IPS-15b (cell line): ENCODE measurements at regions not wholly inside any gene's neighbourhood (a gene's known extent, or its start where the extent isn't known, plus 50 kb on each side); places are given as distances from the start of the nearest gene placed in this dataset.

Experiments used
- H3K27me3 ChIP-seq: one replicate; pipeline ENCODE4 v1.6.1; 2013; ENCODE audit warnings: low read length; ENCODE audit not compliant: control insufficient read depth, insufficient read depth
- H3K36me3 ChIP-seq: one replicate; pipeline ENCODE4 v1.6.1; 2013; ENCODE audit warnings: low read length; ENCODE audit not compliant: control insufficient read depth, insufficient read depth
- H3K4me1 ChIP-seq: one replicate; pipeline ENCODE4 v1.6.1; 2013; ENCODE audit warnings: mild to moderate bottlenecking, low read length; ENCODE audit not compliant: control insufficient read depth, insufficient read depth
- H3K4me3 ChIP-seq: one replicate; pipeline ENCODE4 v1.5.1; 2013; ENCODE audit warnings: low read depth, low read length
- H3K9ac ChIP-seq: one replicate; pipeline ENCODE4 v1.6.1; 2013; ENCODE audit warnings: low read depth, mild to moderate bottlenecking, low read length
- H3K9me3 ChIP-seq: one replicate; pipeline ENCODE4 v1.6.1; 2013; ENCODE audit warnings: mild to moderate bottlenecking, low read length; ENCODE audit not compliant: control insufficient read depth, insufficient read depth

DNA sequence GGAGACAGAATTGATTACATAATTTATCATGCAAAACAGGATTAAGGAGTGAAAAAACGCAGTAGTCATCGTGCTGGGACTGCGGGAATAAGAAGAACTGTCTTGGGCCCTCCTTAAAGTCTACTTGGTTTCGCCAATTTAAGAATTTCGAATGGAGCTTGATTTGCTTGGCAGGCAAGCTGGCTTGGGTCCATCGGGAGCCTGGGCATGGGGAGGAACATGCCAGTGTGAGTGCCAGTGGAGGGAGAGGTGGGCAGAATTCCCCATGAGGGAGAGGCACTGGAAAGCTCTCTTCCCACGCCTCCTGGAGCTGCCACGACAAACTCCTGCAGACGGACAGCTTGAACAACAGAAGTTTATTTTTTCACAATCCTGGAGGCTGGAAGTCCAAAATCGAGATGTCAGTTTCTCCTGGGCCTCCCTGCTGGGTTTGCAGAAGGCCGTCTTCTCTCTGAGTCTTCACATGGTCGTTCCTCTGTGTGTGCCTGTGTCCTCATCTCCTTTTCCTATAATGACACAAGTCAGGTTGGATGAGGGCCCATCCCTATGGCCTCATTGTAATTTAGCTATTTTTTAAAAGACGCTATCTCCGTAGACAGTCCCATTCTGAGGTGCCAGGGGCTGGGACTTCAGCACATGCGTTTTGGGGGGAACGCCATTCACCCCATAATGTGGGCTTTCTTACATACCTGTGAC lies 528.7 kb upstream of the DPP6 start:
- Histone ChIP-seq H3K4me1 (no peaks in the 10 kb centered on the region), H3K4me3 (no peak overlapping the region), H3K9me3 (peaks cover 5% of the 10 kb centered on the region), H3K36me3 (no peaks in the 10 kb centered on the region), H3K9ac (no peak overlapping the region), H3K27me3 (no peaks in the 10 kb centered on the region)

DNA sequence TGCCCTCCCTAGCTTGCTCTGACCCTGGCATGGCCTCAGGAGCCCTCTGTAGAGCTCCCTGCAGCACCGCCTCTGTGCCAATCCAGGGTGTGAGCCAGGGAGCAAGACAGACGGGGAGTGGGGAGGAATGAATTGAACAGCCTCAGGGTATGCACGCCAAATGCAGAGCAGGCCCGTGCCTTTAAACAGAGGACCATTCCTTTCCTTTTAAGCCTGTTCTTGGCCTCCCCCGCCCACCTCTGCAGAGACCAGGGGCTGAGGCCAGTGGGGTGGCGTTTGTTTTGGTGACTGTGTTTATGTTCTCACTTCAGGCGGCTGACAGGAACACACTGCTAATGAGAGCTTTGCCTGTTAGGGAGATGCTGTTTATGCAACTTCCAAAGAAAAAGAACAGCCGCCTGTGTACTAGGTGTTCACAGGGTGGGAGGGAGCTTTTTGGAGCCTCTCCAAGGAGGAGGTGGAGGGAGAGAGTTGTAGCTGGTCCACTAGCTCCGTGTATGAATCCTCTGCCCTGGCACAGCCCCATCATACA lies 528.1 kb upstream of the DPP6 start:
- Histone ChIP-seq H3K36me3 (no peaks in the 10 kb centered on the region), H3K9ac (no peak overlapping the region), H3K4me1 (no peaks in the 10 kb centered on the region), H3K27me3 (no peaks in the 10 kb centered on the region), H3K4me3 (no peak overlapping the region), H3K9me3 (peaks cover 5% of the 10 kb centered on the region)

DNA sequence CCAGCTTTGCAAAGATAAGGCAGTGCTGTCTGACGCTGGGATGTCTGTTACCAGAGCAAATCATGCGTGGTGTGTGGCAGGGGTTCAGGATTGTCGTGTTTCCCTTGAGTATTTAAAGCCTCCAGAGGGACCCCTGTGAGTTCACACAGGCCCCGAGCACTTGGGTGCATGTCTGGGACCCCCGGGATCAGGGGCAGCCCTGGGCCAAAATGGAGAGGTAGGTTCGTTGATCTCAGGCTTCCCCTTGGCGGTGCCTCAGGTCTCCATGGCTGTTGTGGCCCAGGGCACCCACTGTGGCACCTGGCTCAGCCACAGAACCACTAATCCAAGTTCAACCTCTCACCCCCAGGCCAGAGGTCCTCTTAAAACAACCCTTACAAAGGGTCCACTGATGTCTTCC lies 523.1 kb upstream of the DPP6 start:
- peaks cover 9% of the 10 kb centered on the region for H3K9me3 ChIP-seq
- no peak overlapping the region for H3K9ac ChIP-seq
- H3K4me3 ChIP-seq, result no peak overlapping the region
- H3K4me1 ChIP-seq, result no peaks in the 10 kb centered on the region
- H3K36me3 ChIP-seq, result no peaks in the 10 kb centered on the region
- H3K27me3 ChIP-seq, result no peaks in the 10 kb centered on the region

DNA sequence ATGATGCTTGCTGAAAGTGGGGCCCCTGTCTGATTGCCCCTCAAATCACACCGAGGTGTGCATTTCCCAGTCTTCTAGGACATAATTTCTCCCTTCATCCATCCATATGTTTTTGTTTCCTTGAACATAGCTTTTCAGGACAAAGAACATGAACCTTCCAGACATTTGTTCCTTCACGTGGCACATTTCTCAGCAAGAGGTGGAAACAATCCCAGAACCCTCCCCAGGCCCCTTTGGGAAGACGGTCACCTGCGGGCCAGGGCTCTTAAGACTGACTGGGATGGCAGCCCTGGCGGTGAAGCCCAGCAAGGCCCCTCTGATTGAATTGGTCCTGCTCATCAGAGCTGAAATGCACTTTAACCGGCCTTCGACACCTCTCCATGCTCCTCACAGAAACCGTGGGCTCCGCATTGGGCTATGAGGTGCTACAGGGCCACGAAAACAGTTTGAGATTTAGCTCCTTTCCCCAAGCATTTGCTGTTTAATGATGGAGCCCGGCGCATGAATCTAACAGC lies 522.5 kb upstream of the DPP6 start:
- Histone ChIP-seq H3K9me3 (peaks cover 9% of the 10 kb centered on the region), H3K36me3 (no peaks in the 10 kb centered on the region), H3K27me3 (no peaks in the 10 kb centered on the region), H3K4me3 (no peak overlapping the region), H3K9ac (no peak overlapping the region), H3K4me1 (no peaks in the 10 kb centered on the region)

DNA sequence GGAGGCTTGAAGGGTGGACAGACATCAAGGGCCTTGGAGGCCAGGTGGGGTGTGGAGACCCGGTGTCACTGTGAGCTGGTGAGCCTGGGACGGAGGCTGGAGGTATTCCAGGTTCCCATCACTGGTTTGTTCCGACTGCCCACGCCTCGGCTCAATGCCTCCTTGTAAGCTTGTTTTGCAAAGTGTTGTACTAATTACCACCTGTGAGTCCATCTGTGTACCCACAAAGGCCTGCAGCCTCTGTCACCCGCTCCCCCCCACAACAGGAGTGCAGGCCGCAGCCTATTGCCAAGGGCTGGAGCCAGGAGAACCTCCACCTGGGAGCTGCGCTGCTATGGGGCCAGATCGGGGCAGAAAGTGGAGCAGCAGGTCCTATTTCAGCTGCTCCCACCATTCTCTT lies 521.8 kb upstream of the DPP6 start:
- Histone ChIP-seq H3K4me1 (no peaks in the 10 kb centered on the region), H3K27me3 (no peaks in the 10 kb centered on the region), H3K36me3 (no peaks in the 10 kb centered on the region), H3K4me3 (no peak overlapping the region), H3K9ac (no peak overlapping the region), H3K9me3 (peaks cover 9% of the 10 kb centered on the region)

DNA sequence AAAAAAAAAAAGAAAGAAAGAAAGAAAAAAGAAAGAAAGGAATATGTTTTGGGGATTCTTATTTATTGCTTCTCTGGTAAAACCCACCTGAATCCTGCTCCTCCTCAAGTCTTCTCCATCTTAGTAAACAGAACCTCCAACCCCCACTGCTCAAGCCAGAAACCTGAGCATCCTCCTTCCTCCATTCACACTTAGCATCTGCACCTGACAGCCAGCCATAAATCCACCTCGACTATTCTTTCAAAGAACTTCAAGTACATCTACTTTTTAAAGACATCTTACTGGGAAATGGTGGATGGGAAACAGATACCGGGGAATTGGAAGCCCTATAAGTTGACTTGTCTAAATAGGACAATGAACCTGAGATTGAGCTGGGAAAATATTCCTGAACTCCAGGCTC lies 519.9 kb upstream of the DPP6 start:
- no peaks in the 10 kb centered on the region for H3K4me1 ChIP-seq
- H3K4me3 ChIP-seq, result no peak overlapping the region
- H3K9ac ChIP-seq, result no peak overlapping the region
- H3K27me3 ChIP-seq, result no peaks in the 10 kb centered on the region
- no peaks in the 10 kb centered on the region for H3K36me3 ChIP-seq
- H3K9me3 ChIP-seq, result peaks cover 9% of the 10 kb centered on the region

DNA sequence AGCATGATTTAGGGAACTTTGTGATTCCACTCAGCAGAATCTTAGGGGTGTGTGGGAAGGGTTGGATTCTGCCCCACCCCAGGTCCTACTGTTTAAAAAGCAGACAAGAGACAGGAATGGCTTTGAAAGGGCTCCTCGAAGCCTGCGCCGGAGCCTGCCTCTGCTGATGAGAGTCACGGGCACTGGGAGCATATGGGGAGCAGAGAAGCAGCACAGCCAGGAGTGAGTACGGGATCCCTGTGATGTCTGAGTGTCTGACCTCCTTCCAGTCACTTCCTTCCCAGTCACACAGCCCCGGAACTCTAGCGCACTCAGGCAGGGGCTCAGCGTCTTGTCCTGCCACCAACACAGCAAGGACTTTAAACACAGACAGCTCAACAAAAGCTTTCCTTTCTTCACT lies 514.9 kb upstream of the DPP6 start:
- no peaks in the 10 kb centered on the region for H3K27me3 ChIP-seq
- no peaks in the 10 kb centered on the region for H3K9me3 ChIP-seq
- no peaks in the 10 kb centered on the region for H3K4me1 ChIP-seq
- no peaks in the 10 kb centered on the region for H3K36me3 ChIP-seq
- H3K4me3 ChIP-seq, result no peak overlapping the region
- H3K9ac ChIP-seq, result no peak overlapping the region

DNA sequence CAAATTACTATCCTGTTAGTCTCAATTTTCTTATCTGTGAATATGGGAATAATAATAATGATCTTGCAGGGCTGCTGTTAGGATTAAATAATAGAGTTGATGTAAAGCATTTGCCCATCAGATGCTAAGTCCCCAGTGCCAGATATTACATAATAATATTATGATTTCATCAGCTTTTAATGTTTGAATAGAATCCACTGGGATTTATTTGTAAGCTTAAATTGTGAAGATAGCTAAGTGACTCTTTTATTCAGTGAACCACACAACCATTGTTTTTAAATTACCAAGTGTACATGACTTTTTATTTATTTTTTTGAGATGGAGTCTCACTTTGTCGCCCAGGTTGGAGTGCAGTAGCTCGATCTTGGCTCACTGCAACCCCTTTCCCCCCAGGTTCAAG lies 510.3 kb upstream of the DPP6 start:
- H3K36me3 ChIP-seq, result no peaks in the 10 kb centered on the region
- no peak overlapping the region for H3K4me3 ChIP-seq
- H3K9ac ChIP-seq, result no peak overlapping the region
- no peaks in the 10 kb centered on the region for H3K9me3 ChIP-seq
- no peaks in the 10 kb centered on the region for H3K4me1 ChIP-seq
- no peaks in the 10 kb centered on the region for H3K27me3 ChIP-seq

DNA sequence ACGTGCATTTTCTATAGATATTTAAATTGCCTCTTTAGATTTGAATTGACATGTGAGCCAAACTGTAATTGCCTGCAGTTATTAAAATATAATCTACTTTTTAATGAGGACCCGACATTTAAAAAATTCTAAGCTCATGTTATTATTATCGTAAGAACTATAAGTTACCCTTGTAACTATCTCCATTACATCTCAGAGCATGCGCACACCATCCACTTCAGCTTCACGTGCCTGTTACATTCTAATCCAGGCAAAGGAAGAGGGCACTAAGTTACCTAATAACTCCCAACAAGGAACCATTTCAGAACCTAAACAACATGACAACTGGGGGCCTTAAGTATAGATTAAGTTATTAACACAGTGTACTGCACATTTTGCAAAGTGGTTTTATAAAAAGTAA lies 509.0 kb upstream of the DPP6 start:
- Histone ChIP-seq H3K9ac (no peak overlapping the region), H3K36me3 (no peaks in the 10 kb centered on the region), H3K4me3 (no peak overlapping the region), H3K4me1 (no peaks in the 10 kb centered on the region), H3K27me3 (no peaks in the 10 kb centered on the region), H3K9me3 (no peaks in the 10 kb centered on the region)

DNA sequence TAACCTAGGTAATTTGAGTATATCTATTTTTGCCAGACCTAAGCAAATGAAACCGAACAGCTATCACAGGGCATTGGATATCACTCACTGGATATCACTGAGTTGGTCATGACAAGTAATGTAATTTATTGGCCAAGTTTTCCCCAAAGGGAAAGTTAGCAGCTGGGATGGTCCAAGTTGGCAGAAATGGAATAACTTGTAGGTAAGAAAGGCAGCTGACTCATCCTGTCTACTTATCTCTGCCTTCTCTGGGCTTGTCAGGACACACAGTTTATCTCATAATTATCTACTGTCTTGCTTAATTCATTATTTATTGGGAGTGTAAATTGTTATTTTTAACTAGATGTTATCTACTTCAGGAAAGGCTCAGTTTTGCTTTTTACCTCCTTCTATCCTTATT lies 502.0 kb upstream of the DPP6 start:
- Histone ChIP-seq H3K4me3 (no peak overlapping the region), H3K27me3 (no peaks in the 10 kb centered on the region), H3K4me1 (no peaks in the 10 kb centered on the region), H3K9me3 (no peaks in the 10 kb centered on the region), H3K36me3 (no peaks in the 10 kb centered on the region), H3K9ac (no peak overlapping the region)

DNA sequence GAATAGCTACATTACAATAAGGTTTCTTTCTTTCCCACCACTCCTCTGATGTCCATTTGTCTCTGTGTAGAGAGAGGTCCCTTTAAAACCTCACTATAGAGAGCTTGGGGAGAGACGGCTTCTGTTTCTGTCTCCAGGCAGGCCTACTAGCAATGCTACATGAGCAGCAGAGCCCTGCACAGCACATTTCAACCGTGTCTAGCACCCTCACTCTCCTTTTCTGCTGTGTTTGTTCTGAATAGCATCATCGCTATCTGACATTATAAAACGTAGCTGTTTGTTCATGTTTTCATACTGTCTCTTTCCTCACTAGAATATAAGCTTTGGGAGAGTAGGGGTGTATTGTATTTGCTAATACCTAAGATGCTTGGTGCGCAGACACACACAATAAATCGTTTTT lies 487.8 kb upstream of the DPP6 start:
- no peaks in the 10 kb centered on the region for H3K4me1 ChIP-seq
- peaks cover 12% of the 10 kb centered on the region for H3K9me3 ChIP-seq
- H3K4me3 ChIP-seq, result no peak overlapping the region
- H3K36me3 ChIP-seq, result no peaks in the 10 kb centered on the region
- H3K27me3 ChIP-seq, result no peaks in the 10 kb centered on the region
- no peak overlapping the region for H3K9ac ChIP-seq

DNA sequence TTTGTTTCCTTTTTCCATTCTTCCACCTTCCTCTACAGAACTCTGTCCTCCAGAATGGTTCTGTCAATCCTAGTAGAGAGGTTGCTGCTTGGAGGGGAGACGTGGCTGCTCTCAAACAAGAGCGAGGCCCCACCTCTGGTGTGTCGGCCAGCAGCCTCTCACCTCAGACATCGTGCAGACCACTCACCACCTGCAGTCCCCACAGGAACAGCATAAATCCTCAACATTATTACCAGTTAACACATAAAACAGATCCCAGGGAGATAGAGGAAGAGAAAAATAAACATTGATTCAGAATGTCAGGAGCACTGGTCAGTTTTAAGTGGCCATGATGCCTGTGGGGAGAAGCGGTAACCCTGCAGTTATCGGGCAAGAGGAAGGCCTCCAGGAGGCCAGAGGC lies 485.9 kb upstream of the DPP6 start:
- Histone ChIP-seq H3K9ac (no peak overlapping the region), H3K36me3 (no peaks in the 10 kb centered on the region), H3K9me3 (peaks cover 19% of the 10 kb centered on the region), H3K4me3 (no peak overlapping the region), H3K4me1 (no peaks in the 10 kb centered on the region), H3K27me3 (no peaks in the 10 kb centered on the region)
